CD4-positive, alpha-beta T cell treated with Interleukin-1 beta for 1 hour (primary cell): ENCODE measurements at regions not wholly inside any gene's neighbourhood (a gene's known extent, or its start where the extent isn't known, plus 50 kb on each side); places are given as distances from the start of the nearest gene placed in this dataset.

ENCODE experiments used
- DNase-seq, 2 donors: peaks; one replicate each; pipeline ENCODE4 v3.0.0-alpha.2; 2020 to 2022

DNA sequence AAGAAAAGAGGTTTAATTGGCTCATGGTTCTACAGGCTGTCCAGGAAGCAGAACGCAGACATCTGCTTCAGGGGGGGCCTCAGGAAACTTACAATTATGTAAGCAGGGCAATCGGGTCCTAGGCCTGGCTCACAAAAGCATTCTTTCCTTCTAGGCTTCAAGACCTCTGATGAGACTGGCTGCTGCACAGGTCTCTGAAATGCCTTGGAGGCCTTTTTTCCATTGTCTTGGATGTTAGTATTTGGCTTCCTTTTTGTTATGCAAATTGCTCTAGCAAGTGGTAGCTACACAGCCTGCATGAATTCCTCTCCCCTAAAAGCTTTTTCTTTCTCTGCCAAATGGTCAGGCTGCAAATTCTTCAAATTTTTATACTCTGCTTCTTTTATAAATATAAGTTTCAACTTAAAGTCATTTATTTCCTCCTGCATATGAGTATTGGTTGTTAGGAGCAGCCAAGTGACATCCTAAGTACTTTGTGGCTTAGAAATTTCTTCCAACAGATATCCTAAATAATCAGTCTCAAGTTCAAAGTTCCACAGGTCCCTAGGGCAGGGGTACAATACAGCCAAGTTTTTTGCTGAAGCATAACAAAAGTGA, 83.1 kb upstream of the SEMA3A start:
- DNase-seq = no peak

DNA sequence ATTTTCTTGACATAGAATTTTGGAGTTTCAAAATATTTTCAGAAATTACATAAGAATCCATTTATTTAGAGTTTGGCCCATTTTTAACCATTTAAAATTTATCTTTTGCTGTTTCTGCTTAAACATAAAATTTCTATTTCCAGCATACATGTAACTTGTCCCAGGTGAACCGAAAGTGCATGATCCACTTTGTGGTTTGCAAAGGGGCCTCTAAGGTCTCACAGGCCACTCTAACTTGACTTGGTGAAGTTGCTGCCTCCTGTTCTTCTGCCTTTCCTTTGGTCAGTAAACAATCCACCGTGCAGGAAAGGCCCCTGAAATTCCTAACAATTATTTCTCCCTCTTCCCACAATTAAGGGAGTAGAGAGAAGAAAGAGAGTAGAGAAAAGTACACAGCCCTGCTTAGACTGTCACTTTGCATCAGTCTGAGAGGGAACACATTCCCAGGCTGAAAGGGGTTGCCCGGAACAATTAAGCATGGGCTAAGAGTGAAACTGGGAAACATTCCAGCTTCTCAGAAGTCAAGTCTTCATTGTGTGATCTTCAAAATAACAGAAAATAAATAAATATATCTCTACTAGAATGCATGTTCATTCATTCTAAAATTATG, 79.5 kb upstream of the SEMA3A start:
- no peak for DNase-seq

- no peak for DNase-seq
Observed at GRCh38 chr7:84271543-84271942, 77.0 kb upstream of the SEMA3A start.

GRCh38 chr7:84264396-84264795, 69.8 kb upstream of the SEMA3A start:
- DNase-seq = no peak

- DNase-seq = no peak
Observed at GRCh38 chr7:84263106-84263505, 68.5 kb upstream of the SEMA3A start.

DNA sequence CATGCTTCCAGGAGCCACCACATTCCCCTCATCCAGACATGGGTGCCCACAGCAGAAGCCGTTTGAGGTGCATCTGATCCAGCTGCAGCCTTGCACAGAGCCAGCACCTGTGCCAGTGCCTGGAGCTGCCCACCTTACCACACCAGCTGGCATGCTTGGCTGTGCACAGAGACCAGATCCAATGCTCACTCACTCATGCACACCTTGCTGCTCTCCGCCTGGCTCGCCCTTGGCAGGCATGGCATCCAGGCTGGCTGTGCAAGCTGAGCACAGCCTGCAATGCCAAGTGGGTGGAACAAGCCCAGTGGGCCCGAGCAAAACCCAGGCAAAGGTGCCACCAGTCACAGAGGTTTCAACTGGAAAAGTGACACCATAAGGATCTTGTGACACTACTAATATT, 66.9 kb upstream of the SEMA3A start:
- DNase-seq = no peak

DNA sequence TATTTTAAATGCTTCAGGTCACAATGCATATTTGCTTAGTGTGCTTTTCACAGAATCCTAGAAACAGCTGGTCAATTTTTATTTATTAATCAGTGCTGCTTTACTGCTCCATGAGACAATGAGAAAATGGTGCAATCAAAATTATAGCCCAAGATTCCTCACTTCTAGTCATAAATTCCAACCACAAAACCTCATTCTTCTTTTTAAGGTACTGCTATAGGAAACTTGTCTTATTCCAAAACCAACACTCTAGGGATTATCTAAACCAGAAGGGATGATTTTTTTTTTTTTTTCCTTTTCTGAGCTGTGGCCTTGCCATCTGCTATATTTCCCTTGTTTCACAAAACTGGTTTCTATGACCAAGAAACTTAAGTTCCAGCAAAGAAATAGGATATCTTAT, 64.0 kb upstream of the SEMA3A start:
- DNase-seq = no peak

DNA sequence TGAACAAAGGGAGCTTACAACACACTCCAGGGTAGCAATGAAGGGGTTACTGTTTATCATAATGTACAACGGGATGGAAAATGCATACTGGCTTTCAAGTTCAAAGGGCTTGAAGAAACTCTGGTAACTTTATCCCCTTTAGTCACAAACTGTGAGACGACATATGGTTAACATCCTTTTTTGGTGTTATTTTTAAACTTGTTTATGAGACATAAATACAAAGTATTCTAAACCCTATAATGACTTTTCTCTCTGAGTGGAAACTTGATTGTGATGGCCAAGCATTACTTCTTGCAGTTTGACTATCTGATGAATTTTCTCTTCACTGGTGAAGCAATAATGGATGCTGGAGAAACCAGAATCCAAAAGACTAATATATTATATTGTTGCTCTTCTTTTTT, 62.0 kb upstream of the SEMA3A start:
- DNase-seq = no peak

GRCh38 chr7:84251277-84251781, 56.7 kb upstream of the SEMA3A start:
- DNase-seq = no peak

DNA sequence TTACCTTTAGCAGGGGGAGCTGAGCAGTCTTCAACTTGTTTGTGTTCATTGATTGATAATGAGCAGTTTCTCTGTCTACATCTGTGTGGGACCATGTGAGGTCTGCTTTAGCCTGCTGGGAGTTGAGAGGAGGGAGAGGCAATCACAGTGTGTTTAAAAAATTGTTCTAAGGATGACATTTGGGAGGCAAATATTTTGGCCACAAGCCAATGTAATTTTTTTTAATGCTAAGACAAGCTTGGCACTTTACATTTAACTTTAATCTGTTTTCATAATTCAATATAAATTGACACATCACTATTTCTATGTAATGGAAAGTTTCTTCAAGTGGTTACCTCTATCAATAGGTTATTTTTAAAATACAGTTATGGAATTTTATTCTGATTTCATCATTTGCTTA, 55.9 kb upstream of the SEMA3A start:
- DNase-seq = no peak

DNA sequence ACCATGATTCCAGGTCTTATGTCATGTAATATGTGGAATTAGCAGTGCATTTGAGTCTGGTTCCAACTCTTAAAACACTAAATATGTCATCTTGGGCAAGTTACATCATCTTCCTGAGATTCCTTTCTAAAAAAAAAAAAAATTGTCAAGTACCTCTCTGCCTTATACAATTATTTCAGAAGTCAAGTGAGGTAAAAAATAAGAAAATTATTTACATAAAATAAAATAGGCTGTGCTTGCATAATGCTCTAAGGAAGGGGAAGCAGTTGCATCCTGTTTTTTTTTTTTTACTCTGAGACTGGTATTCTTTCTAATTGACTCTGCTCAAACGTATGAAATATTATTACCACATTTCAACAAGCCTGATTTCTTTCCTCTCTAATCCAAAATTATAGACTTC, 55.1 kb upstream of the SEMA3A start:
- no peak for DNase-seq

DNA sequence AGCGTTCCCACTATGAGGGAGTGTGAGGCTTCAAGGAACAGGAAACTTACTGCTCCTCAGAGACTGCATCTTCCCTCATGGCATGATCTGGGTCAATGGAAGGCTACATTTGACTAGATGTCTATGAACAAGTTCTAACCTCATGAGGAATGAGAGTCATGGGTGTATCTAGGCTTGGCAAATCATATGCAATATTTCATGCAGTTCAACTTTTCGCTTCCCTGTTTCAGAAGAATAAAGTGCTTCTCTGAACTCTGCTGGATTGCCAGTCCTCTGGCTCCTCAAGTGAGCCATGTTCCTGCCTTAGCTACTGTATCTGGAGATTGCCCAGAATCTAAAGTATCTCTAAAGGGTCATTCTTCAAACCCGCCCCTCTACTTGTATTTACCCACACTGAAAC, 54.3 kb upstream of the SEMA3A start:
- DNase-seq = no peak

DNA sequence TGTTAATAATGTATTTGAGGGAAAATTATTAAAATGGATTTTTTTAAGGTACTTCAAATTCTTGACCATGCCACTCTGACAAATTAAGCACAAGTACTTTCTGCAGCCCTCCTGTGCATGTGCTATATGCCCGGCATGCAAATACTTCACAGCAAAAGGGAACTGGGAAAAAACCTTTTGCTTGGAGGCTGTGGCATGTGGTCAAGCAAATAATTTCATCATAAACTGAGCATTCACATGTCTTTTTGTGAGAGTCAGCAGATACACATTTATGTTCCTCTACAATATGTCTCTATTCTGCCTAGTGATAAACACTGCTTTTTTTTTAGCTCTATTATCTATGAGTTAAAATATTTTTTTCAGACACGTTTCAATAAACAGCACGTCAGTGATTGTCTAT, 53.7 kb upstream of the SEMA3A start:
- DNase-seq = peak in 1 of 2 donors; percentile 28

DNA sequence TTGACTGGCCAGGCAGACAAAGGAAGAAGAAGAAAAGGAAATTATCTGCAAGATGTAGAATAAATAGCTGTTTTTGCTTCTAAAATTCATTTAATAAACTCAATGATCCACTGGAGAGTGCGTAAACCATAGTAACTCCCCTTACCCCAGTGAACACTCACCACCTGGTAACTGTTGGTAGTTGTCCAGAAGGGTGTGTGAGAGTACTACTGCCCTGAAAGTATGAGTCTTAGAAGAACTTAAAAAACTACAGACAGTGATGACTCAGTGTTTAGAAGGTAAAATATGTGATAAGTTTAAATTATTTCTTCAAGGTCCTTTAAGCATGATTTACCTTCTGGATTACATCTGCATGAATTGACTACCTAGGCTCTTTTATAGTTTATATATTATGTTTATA, 53.0 kb upstream of the SEMA3A start:
- DNase-seq = no peak

- DNase-seq = no peak
Observed at GRCh38 chr7:84245835-84246234, 51.2 kb upstream of the SEMA3A start.
